ENCODE measurements at regions not wholly inside any gene's neighbourhood (a gene's known extent, or its start where the extent isn't known, plus 50 kb on each side); places are given as distances from the start of the nearest gene placed in this dataset.

- DNase-seq (ENCODE audit: low read depth, low spot score) = no peak
- TF ChIP-seq, protein P1, sequence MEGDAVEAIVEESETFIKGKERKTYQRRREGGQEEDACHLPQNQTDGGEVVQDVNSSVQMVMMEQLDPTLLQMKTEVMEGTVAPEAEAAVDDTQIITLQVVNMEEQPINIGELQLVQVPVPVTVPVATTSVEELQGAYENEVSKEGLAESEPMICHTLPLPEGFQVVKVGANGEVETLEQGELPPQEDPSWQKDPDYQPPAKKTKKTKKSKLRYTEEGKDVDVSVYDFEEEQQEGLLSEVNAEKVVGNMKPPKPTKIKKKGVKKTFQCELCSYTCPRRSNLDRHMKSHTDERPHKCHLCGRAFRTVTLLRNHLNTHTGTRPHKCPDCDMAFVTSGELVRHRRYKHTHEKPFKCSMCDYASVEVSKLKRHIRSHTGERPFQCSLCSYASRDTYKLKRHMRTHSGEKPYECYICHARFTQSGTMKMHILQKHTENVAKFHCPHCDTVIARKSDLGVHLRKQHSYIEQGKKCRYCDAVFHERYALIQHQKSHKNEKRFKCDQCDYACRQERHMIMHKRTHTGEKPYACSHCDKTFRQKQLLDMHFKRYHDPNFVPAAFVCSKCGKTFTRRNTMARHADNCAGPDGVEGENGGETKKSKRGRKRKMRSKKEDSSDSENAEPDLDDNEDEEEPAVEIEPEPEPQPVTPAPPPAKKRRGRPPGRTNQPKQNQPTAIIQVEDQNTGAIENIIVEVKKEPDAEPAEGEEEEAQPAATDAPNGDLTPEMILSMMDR (IDR thresholded peaks at IDR 0.05; ENCODE audit: insufficient read depth, low read length, missing control alignments) = no peak
- H3K4me3 ChIP-seq (ENCODE audit: low read depth, low read length) = no peak overlapping the region
- POLR2A ChIA-PET = no interaction called here
- CTCF ChIA-PET = no interaction called here
Measured at GRCh38 chr6:153931431-153931830, 107.6 kb upstream of the OPRM1 start.

DNA sequence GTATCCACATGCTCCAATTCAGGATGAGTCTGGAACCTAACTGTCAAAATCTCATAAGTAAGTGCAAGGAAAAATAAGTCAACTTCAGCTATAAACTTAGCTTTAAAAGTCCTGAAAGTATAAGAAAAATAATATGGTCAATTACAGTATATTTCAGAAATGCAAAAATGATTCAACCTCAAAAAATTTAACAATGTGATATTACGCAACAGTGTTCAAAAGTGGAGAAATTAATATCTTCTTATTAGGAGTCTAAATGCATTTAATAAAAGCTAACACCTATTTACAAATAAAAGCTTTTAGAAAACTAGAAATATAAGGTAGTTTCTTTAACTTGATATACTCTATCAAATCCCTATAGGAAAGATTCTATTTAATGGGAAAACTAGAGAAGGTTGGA, 111.2 kb upstream of the OPRM1 start:
- ChIA-PET CTCF (no interaction called here), POLR2A (no interaction called here)
- TF ChIP-seq, protein P1 (IDR thresholded peaks at IDR 0.05; ENCODE audit: insufficient read depth, low read length, missing control alignments) = no peak
- no peak overlapping the region for H3K4me3 ChIP-seq (ENCODE audit: low read depth, low read length)
- no peak for DNase-seq (ENCODE audit: low read depth, low spot score)

GRCh38 chr6:153898360-153899059, 140.5 kb upstream of the OPRM1 start:
- TF ChIP-seq, protein P1 (IDR thresholded peaks at IDR 0.05; ENCODE audit: insufficient read depth, low read length, missing control alignments) = no peak
- ChIA-PET POLR2A (no interaction called here), CTCF (no interaction called here)
- no peak overlapping the region for H3K4me3 ChIP-seq (ENCODE audit: low read depth, low read length)
- DNase-seq (ENCODE audit: low read depth, low spot score) = no peak

GRCh38 chr6:153882411-153882810, 156.6 kb upstream of the OPRM1 start:
- CTCF ChIA-PET = no interaction called here

GRCh38 chr6:153873541-153873940, 165.5 kb upstream of the OPRM1 start:
- H3K4me3 ChIP-seq (ENCODE audit: low read depth, low read length) = no peak overlapping the region
- TF ChIP-seq, protein P1 (IDR thresholded peaks at IDR 0.05; ENCODE audit: insufficient read depth, low read length, missing control alignments) = no peak
- POLR2A ChIA-PET = no interaction called here
- CTCF ChIA-PET = no interaction called here
- no peak for DNase-seq (ENCODE audit: low read depth, low spot score)

More at GRCh38 chr6:153882411-153882810, 156.6 kb upstream of the OPRM1 start:
- TF ChIP-seq, protein P1 (IDR thresholded peaks at IDR 0.05; ENCODE audit: insufficient read depth, low read length, missing control alignments) = no peak
- POLR2A ChIA-PET = no interaction called here
- H3K4me3 ChIP-seq (ENCODE audit: low read depth, low read length) = no peak overlapping the region
- DNase-seq (ENCODE audit: low read depth, low spot score) = no peak

DNA sequence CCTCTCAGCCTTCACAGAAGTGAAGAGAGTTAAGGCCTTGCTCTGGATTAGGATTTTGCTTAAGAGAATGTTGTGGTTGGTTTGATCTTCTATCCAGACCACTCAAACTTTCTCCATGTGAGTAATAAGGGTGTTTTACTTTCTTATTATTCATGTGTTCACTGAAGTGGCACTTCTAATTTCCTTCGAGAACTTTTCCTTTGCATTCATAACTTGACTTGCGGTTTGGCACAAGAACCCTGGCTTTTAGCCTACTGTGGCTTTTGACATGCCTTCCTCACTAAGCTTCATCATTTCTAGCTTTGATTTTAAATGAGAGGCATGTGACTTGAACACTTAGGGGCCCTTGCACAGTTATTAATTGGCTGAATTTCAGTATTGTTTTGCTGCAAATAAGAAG, 166.1 kb upstream of the OPRM1 start:
- ChIA-PET POLR2A (no interaction called here), CTCF (no interaction called here)
- TF ChIP-seq, protein P1 (IDR thresholded peaks at IDR 0.05; ENCODE audit: insufficient read depth, low read length, missing control alignments) = no peak
- no peak for DNase-seq (ENCODE audit: low read depth, low spot score)
- no peak overlapping the region for H3K4me3 ChIP-seq (ENCODE audit: low read depth, low read length)

Data from AG04449 (cell line).